ENCODE measurements at regions not wholly inside any gene's neighbourhood (a gene's known extent, or its start where the extent isn't known, plus 50 kb on each side); places are given as distances from the start of the nearest gene placed in this dataset.
A peak's percentile ranks its signal among the peaks of the same experiment; 100 is the strongest.
"Not testable (repeated sequence)": the region's sequence is repeated elsewhere in the genome, so short reads cannot be mapped to it uniquely, and the experiment has no call there.

DNA sequence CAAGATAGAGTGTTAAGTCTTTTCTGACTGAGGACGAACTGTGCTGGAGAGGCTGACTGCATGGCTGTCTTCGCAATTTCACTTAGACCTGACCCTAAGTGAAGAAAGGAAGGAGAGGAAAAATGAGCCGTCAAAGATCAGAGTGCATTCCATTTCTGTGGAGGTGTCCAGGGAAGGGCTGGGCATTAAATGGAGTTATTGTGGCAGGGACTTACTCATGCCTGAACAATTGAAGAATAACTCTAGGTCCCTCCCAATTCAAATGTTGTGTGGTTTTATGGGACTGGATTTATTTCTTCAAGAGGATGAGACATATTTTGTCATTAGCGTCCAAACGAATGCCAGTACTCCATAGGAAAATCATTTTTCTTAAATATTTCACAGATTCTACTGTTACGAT lies 187.3 kb upstream of the CFAP20DC start:
- Histone ChIP-seq H3K4me1 (ENCODE audit: insufficient read depth, poor library complexity, severe bottlenecking) (peaks cover 11% of the 10 kb centered on the region), H3K4me3 (ENCODE audit: severe bottlenecking) (no peak overlapping the region), H3K27me3 (ENCODE audit: insufficient read depth, poor library complexity, severe bottlenecking) (no peaks in the 10 kb centered on the region), H3K27ac (ENCODE audit: poor library complexity, severe bottlenecking) (peak overlapping the region; percentile 49), H3K9me3 (ENCODE audit: severe bottlenecking) (no peaks in the 10 kb centered on the region), H3K36me3 (ENCODE audit: low read depth) (no peaks in the 10 kb centered on the region)
- ATAC-seq (ENCODE audit: low read depth) (peak; percentile 97), DNase-seq (ENCODE audit: low spot score) (no peak)
- TF ChIP-seq, protein P1, sequence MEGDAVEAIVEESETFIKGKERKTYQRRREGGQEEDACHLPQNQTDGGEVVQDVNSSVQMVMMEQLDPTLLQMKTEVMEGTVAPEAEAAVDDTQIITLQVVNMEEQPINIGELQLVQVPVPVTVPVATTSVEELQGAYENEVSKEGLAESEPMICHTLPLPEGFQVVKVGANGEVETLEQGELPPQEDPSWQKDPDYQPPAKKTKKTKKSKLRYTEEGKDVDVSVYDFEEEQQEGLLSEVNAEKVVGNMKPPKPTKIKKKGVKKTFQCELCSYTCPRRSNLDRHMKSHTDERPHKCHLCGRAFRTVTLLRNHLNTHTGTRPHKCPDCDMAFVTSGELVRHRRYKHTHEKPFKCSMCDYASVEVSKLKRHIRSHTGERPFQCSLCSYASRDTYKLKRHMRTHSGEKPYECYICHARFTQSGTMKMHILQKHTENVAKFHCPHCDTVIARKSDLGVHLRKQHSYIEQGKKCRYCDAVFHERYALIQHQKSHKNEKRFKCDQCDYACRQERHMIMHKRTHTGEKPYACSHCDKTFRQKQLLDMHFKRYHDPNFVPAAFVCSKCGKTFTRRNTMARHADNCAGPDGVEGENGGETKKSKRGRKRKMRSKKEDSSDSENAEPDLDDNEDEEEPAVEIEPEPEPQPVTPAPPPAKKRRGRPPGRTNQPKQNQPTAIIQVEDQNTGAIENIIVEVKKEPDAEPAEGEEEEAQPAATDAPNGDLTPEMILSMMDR (IDR thresholded peaks at IDR 0.05; ENCODE audit: poor library complexity, severe bottlenecking): no peak

DNA sequence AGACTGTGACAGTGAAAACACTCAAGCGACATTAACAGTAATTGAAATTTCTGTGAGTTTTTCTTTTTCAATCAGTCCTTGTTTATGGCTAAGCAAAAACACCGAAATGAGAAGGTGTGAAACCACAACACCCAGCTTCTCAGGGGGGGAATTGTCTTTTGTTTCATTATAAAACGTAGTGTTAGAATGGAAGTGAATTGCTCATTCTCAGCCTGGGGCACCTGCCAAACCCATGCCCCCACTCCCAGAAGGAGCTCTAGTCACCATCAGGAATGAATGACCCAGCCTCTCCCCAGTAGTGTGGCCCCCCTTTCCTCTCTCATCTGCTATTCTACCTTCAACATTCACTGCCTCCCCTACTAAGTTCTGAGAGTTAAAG lies 185.8 kb upstream of the CFAP20DC start:
- H3K4me3 ChIP-seq (ENCODE audit: severe bottlenecking): no peak overlapping the region
- H3K9me3 ChIP-seq (ENCODE audit: severe bottlenecking): no peaks in the 10 kb centered on the region
- H3K27ac ChIP-seq (ENCODE audit: poor library complexity, severe bottlenecking): no peak overlapping the region
- no peaks in the 10 kb centered on the region for H3K36me3 ChIP-seq (ENCODE audit: low read depth)
- TF ChIP-seq, protein P1 (IDR thresholded peaks at IDR 0.05; ENCODE audit: poor library complexity, severe bottlenecking): no peak
- DNase-seq (ENCODE audit: low spot score) (no peak), ATAC-seq (ENCODE audit: low read depth) (no peak)
- H3K4me1 ChIP-seq (ENCODE audit: insufficient read depth, poor library complexity, severe bottlenecking): peaks cover 11% of the 10 kb centered on the region
- H3K27me3 ChIP-seq (ENCODE audit: insufficient read depth, poor library complexity, severe bottlenecking): no peaks in the 10 kb centered on the region

DNA sequence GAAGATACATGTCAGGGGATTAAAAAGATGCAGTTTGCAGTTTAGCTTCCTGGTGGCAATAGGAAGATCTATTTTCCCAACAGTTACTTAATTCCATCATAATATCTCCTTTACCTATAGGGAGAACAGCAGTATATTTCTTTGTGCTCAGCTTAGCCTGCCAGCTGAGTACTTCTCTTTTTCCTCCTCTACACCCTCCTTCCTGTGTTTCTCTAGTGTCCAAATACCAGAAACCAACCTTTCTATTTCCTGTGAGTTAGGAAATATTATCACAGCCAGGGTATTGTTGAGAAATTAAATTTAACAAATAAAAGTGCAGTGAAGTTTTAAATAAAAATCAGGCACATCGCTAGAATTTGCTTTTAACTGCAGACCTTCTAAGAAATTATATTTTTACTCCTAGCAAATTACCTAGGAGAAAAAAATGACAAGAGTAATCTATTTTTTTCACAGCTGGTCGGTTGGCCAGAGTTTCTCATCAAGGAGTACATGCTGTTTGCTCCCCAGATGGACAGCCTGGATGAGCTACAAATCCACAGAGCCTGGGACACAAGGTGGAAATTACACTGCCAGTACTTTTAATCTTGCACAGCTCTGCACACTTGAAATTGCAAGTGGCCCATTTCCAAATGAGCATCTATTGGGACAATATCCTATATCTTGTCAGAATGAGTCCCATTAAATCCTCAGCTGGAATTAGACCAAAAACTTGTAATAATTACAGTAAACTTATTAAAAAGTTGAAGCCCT lies 185.2 kb upstream of the CFAP20DC start:
- H3K9me3 ChIP-seq (ENCODE audit: severe bottlenecking): no peaks in the 10 kb centered on the region
- no peak overlapping the region for H3K4me3 ChIP-seq (ENCODE audit: severe bottlenecking)
- H3K36me3 ChIP-seq (ENCODE audit: low read depth): no peaks in the 10 kb centered on the region
- no peak for ATAC-seq (ENCODE audit: low read depth)
- no peaks in the 10 kb centered on the region for H3K27me3 ChIP-seq (ENCODE audit: insufficient read depth, poor library complexity, severe bottlenecking)
- peaks cover 11% of the 10 kb centered on the region for H3K4me1 ChIP-seq (ENCODE audit: insufficient read depth, poor library complexity, severe bottlenecking)
- no peak for DNase-seq (ENCODE audit: low spot score)
- no peak overlapping the region for H3K27ac ChIP-seq (ENCODE audit: poor library complexity, severe bottlenecking)
- TF ChIP-seq, protein P1 (IDR thresholded peaks at IDR 0.05; ENCODE audit: poor library complexity, severe bottlenecking): no peak

DNA sequence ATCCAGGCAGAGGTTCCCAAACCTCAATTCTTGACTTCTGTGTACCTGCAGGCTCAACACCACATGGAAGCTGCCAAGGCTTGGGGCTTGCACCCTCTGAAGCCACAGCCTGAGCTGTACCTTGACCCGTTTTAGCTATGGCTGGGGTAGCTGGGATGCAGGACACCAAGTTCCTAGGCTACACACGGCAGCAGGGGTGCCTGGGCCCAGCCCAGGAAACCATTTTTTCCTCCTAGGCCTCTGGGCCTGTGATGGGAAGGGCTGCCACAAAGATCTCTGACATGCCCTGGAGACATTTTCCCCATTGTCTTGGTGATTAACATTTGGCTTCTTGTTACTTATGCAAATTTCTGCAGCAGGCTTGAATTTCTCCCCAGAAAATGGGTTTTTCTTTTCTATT lies 180.6 kb upstream of the CFAP20DC start:
- ATAC-seq (ENCODE audit: low read depth); H3K4me3 ChIP-seq (ENCODE audit: severe bottlenecking); H3K27ac ChIP-seq (ENCODE audit: poor library complexity, severe bottlenecking); H3K9me3 ChIP-seq (ENCODE audit: severe bottlenecking); H3K36me3 ChIP-seq (ENCODE audit: low read depth); DNase-seq (ENCODE audit: low spot score); H3K27me3 ChIP-seq (ENCODE audit: insufficient read depth, poor library complexity, severe bottlenecking); H3K4me1 ChIP-seq (ENCODE audit: insufficient read depth, poor library complexity, severe bottlenecking): not testable (repeated sequence)

DNA sequence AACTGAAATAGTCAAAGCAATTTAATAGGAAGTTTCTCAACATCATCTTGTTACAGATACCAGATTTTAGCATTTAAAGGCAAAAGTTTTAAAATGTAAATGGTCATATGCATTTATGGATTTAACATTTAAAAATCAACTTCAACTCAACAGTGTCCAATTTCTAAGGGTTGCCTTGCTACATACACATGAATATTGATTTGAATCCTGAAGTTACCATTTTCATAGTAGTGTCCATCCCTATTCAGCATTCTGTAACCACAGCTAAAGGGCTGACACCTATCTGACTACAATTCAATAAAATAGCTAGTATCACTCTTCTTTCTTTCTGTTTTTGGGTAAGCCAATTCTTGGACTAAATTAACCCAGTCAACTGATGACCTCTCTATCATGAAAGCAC lies 164.0 kb upstream of the CFAP20DC start:
- H3K4me1 ChIP-seq (ENCODE audit: insufficient read depth, poor library complexity, severe bottlenecking): peaks cover 3% of the 10 kb centered on the region
- DNase-seq (ENCODE audit: low spot score): no peak
- no peaks in the 10 kb centered on the region for H3K27me3 ChIP-seq (ENCODE audit: insufficient read depth, poor library complexity, severe bottlenecking)
- H3K36me3 ChIP-seq (ENCODE audit: low read depth): no peaks in the 10 kb centered on the region
- TF ChIP-seq, protein P1 (IDR thresholded peaks at IDR 0.05; ENCODE audit: poor library complexity, severe bottlenecking): no peak
- H3K9me3 ChIP-seq (ENCODE audit: severe bottlenecking): no peaks in the 10 kb centered on the region
- H3K27ac ChIP-seq (ENCODE audit: poor library complexity, severe bottlenecking): no peak overlapping the region
- no peak for ATAC-seq (ENCODE audit: low read depth)
- no peak overlapping the region for H3K4me3 ChIP-seq (ENCODE audit: severe bottlenecking)

All from RWPE2 (cell line).